T1000 (cell line): ENCODE measurements at regions not wholly inside any gene's neighbourhood (a gene's known extent, or its start where the extent isn't known, plus 50 kb on each side); places are given as distances from the start of the nearest gene placed in this dataset.
"Not testable (repeated sequence)": the region's sequence is repeated elsewhere in the genome, so short reads cannot be mapped to it uniquely, and the experiment has no call there.

Experiments
- DNase-seq: peaks from one replicate; lab custom pipeline; 2025; ENCODE audit warnings: mixed read lengths; lab: John Stamatoyannopoulos, UW

GRCh38 chr12:115320451-115320850 is 636.5 kb upstream of the TBX3 start:
- no peak for DNase-seq

- no peak for DNase-seq
Measured at GRCh38 chr12:115319446-115320040, 635.6 kb upstream of the TBX3 start.

DNA sequence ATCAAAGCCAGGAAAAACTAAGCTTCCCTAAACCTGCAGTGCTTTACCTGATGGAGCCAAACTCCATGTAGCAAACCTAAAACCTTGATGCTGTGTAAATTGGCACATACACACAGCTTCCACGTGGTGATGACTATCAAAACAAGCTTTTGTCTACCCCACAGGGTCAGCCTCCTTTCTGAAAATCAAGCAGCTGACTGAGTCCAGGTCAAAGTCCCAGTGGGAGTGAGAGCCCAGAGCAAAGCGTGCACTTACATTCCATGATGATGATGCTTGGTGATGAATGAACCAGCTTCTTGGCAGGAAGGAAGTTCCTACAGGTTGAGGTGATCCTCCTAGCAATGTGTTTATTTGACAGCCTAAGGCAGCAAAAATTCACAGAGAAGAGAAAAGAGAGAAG is 630.0 kb upstream of the TBX3 start:
- DNase-seq = peak; percentile 99

DNA sequence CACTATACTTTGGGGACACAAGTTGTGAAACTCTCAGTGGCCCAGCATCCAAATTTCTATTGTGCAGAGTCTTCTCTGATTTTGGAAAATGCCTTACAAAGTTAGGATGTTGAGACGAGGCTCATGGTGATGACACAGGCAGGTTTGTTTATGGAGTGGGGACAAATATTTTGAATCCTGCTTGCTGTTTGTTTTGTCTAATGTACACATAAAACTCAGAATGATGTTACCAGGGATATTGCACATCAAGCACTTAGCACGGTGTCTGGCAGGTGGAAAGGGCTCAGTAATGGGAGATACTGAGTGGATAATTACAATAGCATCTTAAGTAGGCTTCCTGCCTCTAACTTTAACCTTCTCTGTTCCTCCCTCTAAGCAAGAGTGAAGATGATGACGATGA is 628.9 kb upstream of the TBX3 start:
- DNase-seq = no peak

- DNase-seq = no peak
Measured at GRCh38 chr12:115311875-115312274, 627.9 kb upstream of the TBX3 start.

DNA sequence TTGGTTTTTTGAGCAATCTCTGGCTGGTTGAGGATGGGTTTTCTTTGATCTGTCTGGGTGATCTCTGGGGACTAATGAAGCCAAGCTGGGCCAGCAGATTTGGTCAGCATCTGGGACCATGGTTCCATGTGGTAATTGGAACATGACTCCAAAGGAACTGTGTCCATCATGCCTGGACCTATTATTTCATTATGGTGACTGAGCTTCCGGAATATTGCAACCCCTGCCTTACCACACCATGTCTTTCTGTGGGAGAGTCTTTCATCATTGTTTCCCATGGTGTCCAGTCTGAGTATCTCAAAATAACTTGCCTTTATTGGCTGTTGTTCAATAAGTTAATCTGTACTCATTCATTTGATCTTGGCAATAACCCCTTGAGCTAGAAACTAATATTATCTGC is 624.9 kb upstream of the TBX3 start:
- DNase-seq = no peak

DNA sequence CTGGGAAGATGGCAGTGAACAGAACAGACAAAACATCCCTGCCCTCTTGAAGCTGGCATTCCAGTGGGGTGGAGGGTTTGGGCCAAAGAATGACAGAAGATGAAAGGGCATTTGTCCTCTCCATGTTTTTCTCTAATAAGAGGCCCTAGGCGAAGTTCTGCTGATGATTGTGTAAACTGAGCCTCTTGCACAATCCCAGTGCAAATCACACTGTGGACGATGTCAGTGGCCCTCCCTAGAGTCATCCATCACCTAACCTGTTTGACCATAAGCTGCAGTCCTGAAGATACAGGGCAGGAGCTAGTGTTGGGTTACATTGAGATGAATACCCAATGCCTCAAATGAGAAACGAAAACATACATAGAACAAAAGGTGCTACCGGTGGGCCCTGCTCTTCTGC is 622.4 kb upstream of the TBX3 start:
- no peak for DNase-seq

GRCh38 chr12:115305867-115306266 is 621.9 kb upstream of the TBX3 start:
- DNase-seq = no peak

GRCh38 chr12:115305275-115305674 is 621.3 kb upstream of the TBX3 start:
- DNase-seq = no peak

- DNase-seq = no peak
Measured at GRCh38 chr12:115303723-115304309, 619.8 kb upstream of the TBX3 start.

DNA sequence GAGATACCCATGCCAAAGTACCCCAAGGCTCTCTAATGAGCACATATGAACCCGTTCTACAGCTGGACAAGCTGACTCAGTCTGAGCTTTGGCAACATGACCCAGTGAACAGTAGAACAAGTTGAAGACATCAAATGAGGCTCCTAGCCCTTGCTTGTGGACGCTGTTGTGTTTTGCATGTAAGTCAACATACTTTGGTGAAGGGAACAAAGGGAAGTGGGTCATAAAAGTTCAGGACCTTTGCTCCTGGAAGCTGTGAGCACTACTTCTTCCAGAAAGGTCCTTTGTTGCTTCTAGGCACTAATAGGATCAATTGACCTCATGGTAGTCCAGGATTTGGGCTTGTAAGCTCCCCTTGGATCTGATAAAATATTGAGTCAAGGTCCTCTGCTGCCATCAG is 613.5 kb upstream of the TBX3 start:
- no peak for DNase-seq

GRCh38 chr12:115296613-115297198 is 612.7 kb upstream of the TBX3 start:
- DNase-seq = no peak

DNA sequence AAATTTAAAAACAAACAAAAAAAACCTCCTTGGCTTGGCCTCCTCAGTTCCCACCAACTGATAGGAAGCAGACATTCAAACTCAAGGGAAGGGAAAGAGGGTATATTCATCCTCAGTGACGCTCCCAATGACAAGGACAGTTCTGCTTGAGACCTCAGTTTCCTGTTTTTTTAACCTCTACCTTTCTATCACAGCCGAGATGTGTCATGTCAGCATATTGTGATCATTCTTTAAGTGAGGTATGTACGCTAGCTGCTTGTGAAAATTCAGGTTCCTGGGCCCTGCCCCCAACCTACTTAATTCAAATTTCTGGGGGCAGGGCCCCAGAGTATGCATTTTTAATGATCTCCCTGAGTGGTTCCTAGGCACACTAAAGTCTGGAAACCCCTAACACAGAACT is 611.9 kb upstream of the TBX3 start:
- no peak for DNase-seq

- DNase-seq = no peak
Measured at GRCh38 chr12:115294453-115295133, 610.6 kb upstream of the TBX3 start.

- DNase-seq = not testable (repeated sequence)
Measured at GRCh38 chr12:115285429-115285828, 601.5 kb upstream of the TBX3 start.

DNA sequence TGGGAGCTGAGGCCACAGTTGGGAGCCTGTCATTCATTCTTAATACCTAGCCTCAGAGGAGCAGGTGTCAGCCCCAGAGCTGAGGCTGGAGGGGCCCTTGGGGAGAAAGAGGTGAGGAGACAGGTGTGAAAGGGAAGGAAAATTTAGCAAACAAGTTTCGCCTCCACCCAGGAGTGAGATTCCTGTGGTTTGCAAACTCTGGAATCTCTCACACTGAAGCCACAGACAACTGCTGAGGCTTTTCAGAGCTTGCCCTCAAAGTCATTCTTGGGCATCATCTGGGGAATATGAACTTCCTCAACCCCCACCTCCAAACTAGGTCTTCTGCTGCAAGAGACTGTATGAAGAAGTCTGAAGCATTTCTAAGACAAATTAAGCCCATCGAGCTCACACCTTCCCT is 589.5 kb upstream of the TBX3 start:
- no peak for DNase-seq

- DNase-seq = no peak
Measured at GRCh38 chr12:115268451-115268850, 584.5 kb upstream of the TBX3 start.

GRCh38 chr12:115267891-115268290 is 583.9 kb upstream of the TBX3 start:
- DNase-seq = no peak

- no peak for DNase-seq
Measured at GRCh38 chr12:115267464-115267863, 583.5 kb upstream of the TBX3 start.

DNA sequence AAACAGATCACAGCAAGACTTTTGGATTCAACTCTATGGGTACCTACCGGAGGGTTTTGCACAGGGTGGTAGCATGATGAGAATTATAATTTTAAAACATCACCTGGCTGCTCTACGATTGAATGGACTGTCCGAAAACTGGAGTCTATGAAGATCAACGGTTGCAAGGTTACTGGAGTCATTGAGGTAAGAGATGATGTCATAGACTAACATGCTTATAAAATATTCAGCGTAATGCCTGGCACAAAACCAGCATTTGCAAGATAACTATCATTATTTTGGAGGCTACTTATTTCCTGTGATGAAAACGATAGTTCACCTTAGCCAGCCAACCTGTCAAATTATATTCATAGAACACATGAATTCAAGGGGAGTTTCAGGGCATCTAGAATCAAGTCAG is 580.6 kb upstream of the TBX3 start:
- no peak for DNase-seq

DNA sequence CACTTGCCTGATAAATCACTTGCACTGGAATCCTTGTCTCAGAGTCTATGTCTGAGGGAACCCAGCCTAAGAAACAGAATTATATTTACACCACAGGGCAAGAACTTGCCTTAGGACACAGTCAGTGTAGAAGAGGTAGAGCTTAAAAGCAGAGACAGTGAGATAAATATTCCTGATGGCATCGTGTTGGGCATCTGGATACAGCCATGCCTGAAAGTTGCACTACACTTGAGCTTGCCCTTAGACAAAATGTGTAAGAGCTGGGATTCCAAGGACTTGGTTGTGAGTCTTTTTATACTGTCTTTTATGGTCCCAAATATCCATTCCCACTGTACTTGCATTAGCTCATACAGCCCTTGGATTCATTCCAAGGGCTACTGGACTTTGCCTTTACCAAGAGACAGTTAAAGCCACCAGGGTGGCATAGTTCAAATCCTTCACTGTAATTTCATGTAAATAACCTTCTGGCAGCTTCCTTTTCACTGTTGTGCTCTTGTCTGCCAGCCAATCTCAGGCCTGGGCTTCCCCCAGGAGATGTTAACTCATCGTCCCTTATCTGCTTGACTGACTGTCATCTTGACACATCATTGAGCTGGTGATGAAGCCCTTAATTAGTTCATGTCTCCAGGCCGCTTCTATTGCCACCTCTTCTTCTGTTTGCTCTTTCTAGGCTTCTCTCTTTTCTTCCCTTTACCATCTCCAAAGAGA is 577.9 kb upstream of the TBX3 start:
- no peak for DNase-seq

DNA sequence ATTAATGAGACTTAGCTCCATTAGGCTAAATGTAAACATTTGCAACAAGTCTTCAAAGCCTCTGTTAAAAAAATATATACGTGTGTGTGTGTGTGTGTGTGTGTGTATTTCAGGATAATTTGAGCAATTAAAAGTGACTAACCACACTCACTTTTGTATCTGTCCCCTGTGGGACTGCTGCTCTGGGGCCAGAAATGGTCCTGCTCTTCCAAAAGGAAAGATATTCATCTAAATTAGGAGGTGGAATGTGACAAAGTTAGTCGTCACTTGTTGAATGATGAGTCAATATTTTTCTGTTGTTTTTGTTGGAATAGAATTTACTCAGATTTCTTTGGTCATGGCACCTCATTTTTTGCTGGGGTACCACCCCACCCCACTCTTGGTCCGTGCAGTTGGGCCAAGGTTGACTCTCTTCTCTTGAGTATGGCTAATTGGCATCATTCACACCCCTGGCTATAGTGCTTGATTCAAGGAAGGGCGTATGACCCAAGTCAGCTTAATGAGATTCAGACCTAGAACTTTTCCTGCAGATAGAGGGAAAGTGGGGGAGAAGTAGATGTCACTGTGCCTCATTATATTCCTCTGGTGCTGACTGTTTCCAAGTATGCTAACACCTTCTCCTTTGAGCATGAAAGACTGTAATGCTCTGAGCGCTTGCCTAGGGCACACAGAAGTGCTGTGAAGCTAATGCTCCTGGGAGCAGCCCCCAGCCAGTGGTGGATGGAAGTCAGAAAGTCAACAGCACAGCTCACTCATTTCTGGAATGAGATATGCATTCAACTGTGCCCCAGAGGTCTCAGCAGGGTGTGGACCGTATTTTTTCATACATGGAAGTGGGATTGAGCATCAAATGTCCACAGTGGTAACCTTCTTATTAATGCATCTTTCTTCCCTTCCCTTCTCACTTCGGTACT is 577.0 kb upstream of the TBX3 start:
- DNase-seq = no peak
